GM23248 (cell line): ENCODE measurements at regions not wholly inside any gene's neighbourhood (a gene's known extent, or its start where the extent isn't known, plus 50 kb on each side); places are given as distances from the start of the nearest gene placed in this dataset.

ENCODE experiments used
- EZH2 ChIP-seq: fragments of 200-600 bp; sonication (generic); IDR thresholded peaks from 2 replicates; pipeline ENCODE4 v1.6.1; 2018; ENCODE audit warnings: antibody characterized with exemption, mild to moderate bottlenecking; ENCODE audit not compliant: insufficient read depth, poor library complexity, severe bottlenecking
- EZH2phosphoT487 ChIP-seq: fragments of 200-600 bp; sonication (generic); IDR thresholded peaks from 2 replicates; pipeline ENCODE4 v1.6.1; 2018; ENCODE audit warnings: antibody characterized with exemption, moderate library complexity, mild to moderate bottlenecking, low read depth; ENCODE audit not compliant: insufficient read depth

- TF ChIP-seq EZH2phosphoT487 (no peak), EZH2 (no peak)
These were observed 285.1 kb upstream of the AJAP1 start for GRCh38 chr1:4369335-4369734.
